CD14-positive monocyte (primary cell): ENCODE measurements at regions not wholly inside any gene's neighbourhood (a gene's known extent, or its start where the extent isn't known, plus 50 kb on each side); places are given as distances from the start of the nearest gene placed in this dataset.

Source experiments
- DNase-seq, 3 donors: peaks; one replicate each; pipeline ENCODE4 v3.0.0-alpha.2; 2011 to 2022
- H2AFZ ChIP-seq: 2 replicates; pipeline ENCODE4 v1.6.0; 2012; ENCODE audit warnings: mild to moderate bottlenecking, low read depth, low read length, inconsistent platforms; ENCODE audit not compliant: insufficient read depth, poor library complexity, severe bottlenecking
- H3K27ac ChIP-seq, 2 donors: 1 replicate in 1 of 2; 2 replicates in 1 of 2; pipeline ENCODE4 v1.5.1; 2012 to 2013; ENCODE audit warnings: low read length in 2 of 2, control low read depth in 1 of 2, inconsistent platforms in 1 of 2, low read depth in 1 of 2, mild to moderate bottlenecking in 1 of 2
- H3K27me3 ChIP-seq, 2 donors: one replicate each; pipeline versions ENCODE4 v1.6.0 to v1.6.1; 2011 to 2013; ENCODE audit warnings: low read length in 2 of 2; ENCODE audit not compliant: control insufficient read depth in 2 of 2, insufficient read depth in 2 of 2
- H3K36me3 ChIP-seq, 2 donors: replicated peaks in 1 of 2; 1 replicate in 1 of 2; 2 replicates in 1 of 2; pipeline versions ENCODE4 v1.5.1 to v1.6.1; 2012 to 2013; ENCODE audit warnings: low read length in 2 of 2, control low read depth in 1 of 2, inconsistent platforms in 1 of 2, mild to moderate bottlenecking in 1 of 2; ENCODE audit not compliant: insufficient read depth in 2 of 2, control insufficient read depth in 1 of 2
- H3K4me1 ChIP-seq, 2 donors: 1 replicate in 1 of 2; 2 replicates in 1 of 2; pipeline versions ENCODE4 v1.5.1 to v1.6.1; 2012 to 2013; ENCODE audit warnings: low read length in 2 of 2, control low read depth in 1 of 2, inconsistent platforms in 1 of 2, mild to moderate bottlenecking in 1 of 2, moderate library complexity in 1 of 2; ENCODE audit not compliant: insufficient read depth in 2 of 2, control insufficient read depth in 1 of 2
- H3K4me2 ChIP-seq: replicated peaks from 2 replicates; pipeline ENCODE3; 2012; ENCODE audit warnings: low read length, moderate library complexity, mild to moderate bottlenecking; ENCODE audit not compliant: poor library complexity, severe bottlenecking; ENCODE audit errors: extremely low read depth
- H3K4me3 ChIP-seq, 3 experiments: fragments of 200-600 bp in 1 of 3; sonication (generic) in 1 of 3; replicated peaks in 1 of 3; 1 replicate in 2 of 3; 2 replicates in 1 of 3; pipeline ENCODE4 v1.5.1; 2011 to 2013; ENCODE audit warnings: low read length in 3 of 3, mild to moderate bottlenecking in 3 of 3, control low read depth in 2 of 3, low read depth in 2 of 3, inconsistent platforms in 1 of 3, moderate library complexity in 1 of 3
- H3K79me2 ChIP-seq: 2 replicates; pipeline ENCODE4 v1.6.0; 2012; ENCODE audit warnings: mild to moderate bottlenecking, control low read depth, inconsistent platforms, low read length, moderate library complexity; ENCODE audit not compliant: insufficient read depth
- H3K9ac ChIP-seq: 2 replicates; pipeline ENCODE4 v1.6.0; 2017; ENCODE audit warnings: low read length, mild to moderate bottlenecking; ENCODE audit not compliant: insufficient read depth, poor library complexity, severe bottlenecking
- H3K9me3 ChIP-seq, 2 donors: replicated peaks in 1 of 2; 1 replicate in 1 of 2; 2 replicates in 1 of 2; pipeline versions ENCODE4 v1.5.1 to v1.6.1; 2012 to 2013; ENCODE audit warnings: low read length in 2 of 2, control low read depth in 1 of 2; ENCODE audit not compliant: control insufficient read depth in 1 of 2, insufficient read depth in 1 of 2
- H4K20me1 ChIP-seq: 2 replicates; pipeline ENCODE4 v1.6.0; 2012; ENCODE audit warnings: mild to moderate bottlenecking, low read length, control low read depth, moderate library complexity; ENCODE audit not compliant: insufficient read depth
- H3K27ac Mint-ChIP-seq, 7 donors: one replicate each; pipeline ENCODE4 v1.8.0; 2020; ENCODE audit warnings: mild to moderate bottlenecking in 7 of 7, mixed read lengths in 7 of 7, moderate library complexity in 6 of 7, inconsistent platforms in 2 of 7
- H3K27me3 Mint-ChIP-seq, 3 donors: one replicate each; pipeline ENCODE4 v1.8.0; 2021 to 2022; ENCODE audit warnings: low read depth in 3 of 3, mild to moderate bottlenecking in 3 of 3, mixed read lengths in 3 of 3, moderate library complexity in 3 of 3, inconsistent platforms in 1 of 3
- H3K36me3 Mint-ChIP-seq, 2 donors: one replicate each; pipeline ENCODE4 v1.8.0; 2020; ENCODE audit warnings: mixed read lengths in 2 of 2, inconsistent platforms in 1 of 2, mild to moderate bottlenecking in 1 of 2
- H3K4me1 Mint-ChIP-seq: one replicate; pipeline ENCODE4 v1.8.0; 2020; ENCODE audit warnings: mild to moderate bottlenecking, mixed read lengths
- H3K4me3 Mint-ChIP-seq, 2 donors: one replicate each; pipeline ENCODE4 v1.8.0; 2020; ENCODE audit warnings: mild to moderate bottlenecking in 2 of 2, mixed read lengths in 2 of 2, moderate library complexity in 1 of 2
- H3K9me3 Mint-ChIP-seq, 7 donors: one replicate each; pipeline ENCODE4 v1.8.0; 2020 to 2022; ENCODE audit warnings: mixed read lengths in 7 of 7, mild to moderate bottlenecking in 6 of 7, moderate library complexity in 6 of 7, inconsistent platforms in 2 of 7
- CTCF ChIP-seq: fragments of 200-600 bp; IDR thresholded peaks from one replicate; pipeline ENCODE4 v1.8.0; 2022; ENCODE audit warnings: antibody characterized with exemption, mild to moderate bottlenecking
- WGBS: methylation state at CpG from one replicate; pipeline ENCODE4 v1.1.5; 2013; ENCODE audit warnings: missing lambda C conversion rate; ENCODE audit not compliant: insufficient coverage; 5-methylcytosine and 5-hydroxymethylcytosine counted together
- intact Hi-C, 2 donors: fragments of 100-400 bp; cut with micrococcal nuclease; formaldehyde crosslinking; loops; one replicate each; pipeline versions ENCODE4 v1.15.0 to v1.15.1; 2023

- no peaks in the 10 kb centered on the region for H3K36me3 Mint-ChIP-seq
- Histone ChIP-seq H3K27ac (no peak overlapping the region), H3K4me3 (no peak overlapping the region), H3K36me3 (no peaks in the 10 kb centered on the region), H3K9me3 (peaks cover 0 to 6% of the 10 kb centered on the region in 2 donors), H3K9ac (no peak overlapping the region), H2AFZ (no peak overlapping the region), H3K4me1 (no peaks in the 10 kb centered on the region), H3K79me2 (no peaks in the 10 kb centered on the region), H3K27me3 (no peaks in the 10 kb centered on the region), H3K4me2 (no peak overlapping the region), H4K20me1 (no peaks in the 10 kb centered on the region)
- H3K9me3 Mint-ChIP-seq, result peaks cover 2 to 19% (median 7%) of the 10 kb centered on the region in 7 donors
- H3K4me1 Mint-ChIP-seq, result no peaks in the 10 kb centered on the region
- intact Hi-C loops, result no loop called here
- no peak for TF ChIP-seq CTCF
- DNase-seq, result no peak
- H3K4me3 Mint-ChIP-seq, result no peak overlapping the region
- H3K27ac Mint-ChIP-seq, result no peak overlapping the region
- peaks cover 0 to 3% (median 0%) of the 10 kb centered on the region in 3 donors for H3K27me3 Mint-ChIP-seq
- 78% methylated on average over 2 of the region's 2 CpGs for WGBS
Measured at GRCh38 chr7:46651070-46651469, 730.0 kb upstream of the IGFBP3 start.

GRCh38 chr7:46649876-46650275 is 728.8 kb upstream of the IGFBP3 start:
- Histone ChIP-seq H3K4me2 (no peak overlapping the region), H3K27me3 (no peaks in the 10 kb centered on the region), H3K9ac (no peak overlapping the region), H3K4me1 (no peaks in the 10 kb centered on the region), H3K4me3 (no peak overlapping the region), H4K20me1 (no peaks in the 10 kb centered on the region), H3K27ac (no peak overlapping the region), H2AFZ (no peak overlapping the region), H3K36me3 (no peaks in the 10 kb centered on the region), H3K79me2 (no peaks in the 10 kb centered on the region), H3K9me3 (peaks cover 0 to 6% of the 10 kb centered on the region in 2 donors)
- Mint-ChIP-seq H3K27me3 (peaks cover 0 to 3% (median 0%) of the 10 kb centered on the region in 3 donors), H3K9me3 (peaks cover 2 to 16% (median 7%) of the 10 kb centered on the region in 7 donors), H3K4me3 (no peak overlapping the region), H3K27ac (no peak overlapping the region), H3K36me3 (no peaks in the 10 kb centered on the region), H3K4me1 (no peaks in the 10 kb centered on the region)
- no peak for DNase-seq
- TF ChIP-seq CTCF, result no peak
- intact Hi-C loops, result no loop called here
- WGBS, result no CpG with 5 or more reads among the region's 2 CpGs
